Endothelial cell of umbilical vein (primary cell): ENCODE measurements at regions not wholly inside any gene's neighbourhood (a gene's known extent, or its start where the extent isn't known, plus 50 kb on each side); places are given as distances from the start of the nearest gene placed in this dataset.

ENCODE experiments used
- BruUV-seq: library from RNA; stranded (reverse); fragments of 400-500 nt; replicated peaks from 2 replicates; lab custom pipeline; 2021; lab: Mats Ljungman, UMichigan
- CTCF ChIA-PET: fragments of 300-600, 350-600 bp; sonication (Branson Sonifier 250); formaldehyde crosslinking; loops from one replicate; lab custom pipeline; 2021; ENCODE audit warnings: antibody characterized with exemption, inconsistent platforms; lab: Charles Lee
- POLR2A ChIA-PET: fragments of 300-600, 350-600 bp; sonication (Branson Sonifier 250); formaldehyde crosslinking; loops from one replicate; lab custom pipeline; 2021; ENCODE audit warnings: antibody characterized with exemption, inconsistent platforms; lab: Charles Lee
- DNase-seq: peaks from one replicate; pipeline ENCODE4 v3.0.0-alpha.2; 2011; ENCODE audit warnings: low read depth, low spot score
- FAIRE-seq: peaks from 2 replicates; lab custom pipeline; 2011; peaks lifted over from hg19 to GRCh38; lab: Jason Lieb, UNC
- H2AFZ ChIP-seq: 2 replicates; pipeline ENCODE4 v1.6.0; 2012; ENCODE audit warnings: low read depth, low read length, control low read depth, inconsistent platforms
- H3K27ac ChIP-seq: 2 replicates; pipeline ENCODE4 v1.5.1; 2011; ENCODE audit warnings: low read depth, mild to moderate bottlenecking, control low read depth, low read length, moderate library complexity; ENCODE audit not compliant: insufficient read depth
- H3K27me3 ChIP-seq, 2 experiments: 2 replicates each; pipeline versions ENCODE4 v1.6.0 to v1.6.1; 2011; ENCODE audit warnings: low read length in 2 of 2, mixed read lengths in 1 of 2; ENCODE audit not compliant: control insufficient read depth in 2 of 2, insufficient read depth in 2 of 2
- H3K36me3 ChIP-seq, 2 experiments: 2 replicates in 1 of 2; 3 replicates in 1 of 2; pipeline ENCODE4 v1.5.1; 2011; ENCODE audit warnings: low read length in 2 of 2, mild to moderate bottlenecking in 1 of 2, moderate library complexity in 1 of 2; ENCODE audit not compliant: control insufficient read depth in 2 of 2, insufficient read depth in 2 of 2; ENCODE audit errors: extremely low read depth in 1 of 2
- H3K4me1 ChIP-seq: 3 replicates; pipeline ENCODE4 v1.5.1; 2011; ENCODE audit warnings: mild to moderate bottlenecking, low read length; ENCODE audit not compliant: control insufficient read depth, insufficient read depth; ENCODE audit errors: extremely low read depth
- H3K4me2 ChIP-seq: 2 replicates; pipeline ENCODE4 v1.6.1; 2011; ENCODE audit warnings: low read length, control low read depth, mixed read lengths; ENCODE audit not compliant: insufficient read depth
- H3K4me3 ChIP-seq, 3 experiments: fragments of 200-600 bp in 1 of 3; sonication (generic), shearing (Covaris generic) in 1 of 3; replicated peaks in 1 of 3; 2 replicates each; pipeline ENCODE4 v1.5.1; 2011 to 2016; ENCODE audit warnings: control low read depth in 3 of 3, low read length in 3 of 3, mild to moderate bottlenecking in 2 of 3, inconsistent platforms in 1 of 3, low read depth in 1 of 3, moderate library complexity in 1 of 3; ENCODE audit not compliant: insufficient read depth in 1 of 3
- H3K79me2 ChIP-seq: 2 replicates; pipeline ENCODE4 v1.6.0; 2012; ENCODE audit warnings: low read length, inconsistent platforms; ENCODE audit not compliant: control insufficient read depth, insufficient read depth
- H3K9ac ChIP-seq: replicated peaks from 2 replicates; pipeline ENCODE3; 2011; ENCODE audit warnings: low read length, control low read depth; ENCODE audit not compliant: insufficient read depth; ENCODE audit errors: extremely low read depth
- H3K9me1 ChIP-seq: replicated peaks from 3 replicates; pipeline ENCODE4 v1.6.0; 2011; ENCODE audit warnings: mild to moderate bottlenecking, low read length; ENCODE audit not compliant: control insufficient read depth, insufficient read depth; ENCODE audit errors: extremely low read depth
- H3K9me3 ChIP-seq: replicated peaks from 2 replicates; pipeline ENCODE4 v1.5.1; 2012; ENCODE audit warnings: low read length, inconsistent platforms; ENCODE audit not compliant: control insufficient read depth, insufficient read depth
- H4K20me1 ChIP-seq: replicated peaks from 2 replicates; pipeline ENCODE3; 2011; ENCODE audit warnings: mild to moderate bottlenecking, low read length; ENCODE audit not compliant: control insufficient read depth, insufficient read depth; ENCODE audit errors: extremely low read depth
- CTCF ChIP-seq, 2 donors: IDR thresholded peaks; 1 replicate in 1 of 2; 2 replicates in 1 of 2; pipeline ENCODE4 v1.5.1; 2011; ENCODE audit warnings: low read length in 2 of 2, mild to moderate bottlenecking in 2 of 2, moderate library complexity in 2 of 2, control low read depth in 1 of 2, inconsistent platforms in 1 of 2, low read depth in 1 of 2; ENCODE audit not compliant: insufficient read depth in 1 of 2; ENCODE audit errors: extremely low read depth in 1 of 2
- EZH2 ChIP-seq: IDR thresholded peaks from 2 replicates; pipeline ENCODE4 v1.6.1; 2012; ENCODE audit warnings: borderline replicate concordance, low read depth, mild to moderate bottlenecking, moderate library complexity, low read length, inconsistent platforms; ENCODE audit not compliant: severe bottlenecking
- FOS ChIP-seq: IDR thresholded peaks from 2 replicates; pipeline ENCODE4 v1.6.1; 2011; ENCODE audit warnings: mild to moderate bottlenecking, low read length, moderate library complexity, borderline replicate concordance; ENCODE audit not compliant: insufficient read depth
- JUN ChIP-seq: IDR thresholded peaks from 2 replicates; pipeline ENCODE4 v1.6.1; 2011; ENCODE audit warnings: borderline replicate concordance, low read depth; ENCODE audit not compliant: insufficient read length, insufficient read depth
- MYC ChIP-seq: IDR thresholded peaks from one replicate; pipeline ENCODE4 v1.6.1; 2011; ENCODE audit warnings: mild to moderate bottlenecking, low read depth, low read length
- POLR2A ChIP-seq: IDR thresholded peaks from 2 replicates; pipeline ENCODE4 v1.6.1; 2012; ENCODE audit warnings: low read depth, mild to moderate bottlenecking, control low read depth, low read length
- dilution Hi-C: fragments of 300-500 bp; cut with MboI; formaldehyde crosslinking; loops from one replicate; pipeline ENCODE4 v1.15.0; 2019; ENCODE audit warnings: low sequenced_read_pairs; ENCODE audit not compliant: extremely low pct_ligation_motif_present
- intact Hi-C: fragments of 100-400 bp; cut with micrococcal nuclease; formaldehyde crosslinking; loops from one replicate; pipeline ENCODE4 v1.10.0; 2022

GRCh38 chr2:126776255-126776654 lies 120.3 kb downstream of the GYPC start:
- DNase-seq = no peak
- Histone ChIP-seq H3K4me2 (no peak overlapping the region), H3K27me3 (peaks cover 0 to 8% of the 10 kb centered on the region in 2 experiments), H3K36me3 (no peaks in the 10 kb centered on the region), H3K27ac (no peak overlapping the region), H3K4me1 (peaks cover 5% of the 10 kb centered on the region), H4K20me1 (no peaks in the 10 kb centered on the region), H3K9me3 (no peaks in the 10 kb centered on the region), H3K79me2 (no peaks in the 10 kb centered on the region), H3K9ac (no peak overlapping the region), H2AFZ (no peak overlapping the region), H3K4me3 (no peak overlapping the region), H3K9me1 (no peaks in the 10 kb centered on the region)
- dilution Hi-C loops = no loop called here
- no peak for TF ChIP-seq FOS
- no peak for TF ChIP-seq POLR2A
- no peak for TF ChIP-seq EZH2
- TF ChIP-seq MYC = no peak
- FAIRE-seq = no peak
- ChIA-PET CTCF (interaction anchor here (1.1 to 4.0 kb wide), 2 partner anchors 29 to 248 kb away, joined by 3 to 27 read pairs; no protein-coding TSS in a partner anchor), POLR2A (no interaction called here)
- BruUV-seq = no TSS peak
- intact Hi-C loops = loop anchor here (1.0 to 5.0 kb wide), 2 partner anchors 15 to 119 kb away; partner anchors contain the start of gene GYPC

GRCh38 chr2:126776692-126777619 lies 121.0 kb downstream of the GYPC start:
- FAIRE-seq = peak; percentile 73
- BruUV-seq = no TSS peak
- intact Hi-C loops (loop anchor here (1.0 to 5.0 kb wide), 3 partner anchors 16 to 249 kb away; partner anchors contain the start of gene GYPC), dilution Hi-C loops (no loop called here)
- peaks cover 5% of the 10 kb centered on the region for H3K4me1 ChIP-seq
- ChIA-PET POLR2A (no interaction called here), CTCF (interaction anchor here (0.6 to 4.0 kb wide), 4 partner anchors 28 to 249 kb away, joined by 3 to 27 read pairs (median 4); no protein-coding TSS in a partner anchor)
- no peaks in the 10 kb centered on the region for H3K9me1 ChIP-seq
- no peaks in the 10 kb centered on the region for H3K36me3 ChIP-seq
- H3K9ac ChIP-seq = no peak overlapping the region
- H3K4me3 ChIP-seq = peak overlapping the region in 2 of 3 experiments; percentile 10 to 35
- DNase-seq = peak; percentile 41
- peaks cover 0 to 8% of the 10 kb centered on the region in 2 experiments for H3K27me3 ChIP-seq
- H3K4me2 ChIP-seq = peak overlapping the region; percentile 55
- H3K27ac ChIP-seq = no peak overlapping the region
- H3K9me3 ChIP-seq = no peaks in the 10 kb centered on the region
- H2AFZ ChIP-seq = peak overlapping the region; percentile 82
- H4K20me1 ChIP-seq = no peaks in the 10 kb centered on the region
- no peaks in the 10 kb centered on the region for H3K79me2 ChIP-seq
- TF ChIP-seq JUN (no peak), CTCF (IDR thresholded peaks at IDR 0.05; ENCODE audit: extremely low read depth in 1 of 2, insufficient read depth in 1 of 2, low read depth in 1 of 2, low read length in 2 of 2) (peak; percentile 90 to 94)
